OCI-LY1 (cell line): ENCODE measurements at regions not wholly inside any gene's neighbourhood (a gene's known extent, or its start where the extent isn't known, plus 50 kb on each side); places are given as distances from the start of the nearest gene placed in this dataset.

Experiments used
- H2AFZ ChIP-seq: fragments of 200-600 bp; sonication (generic), shearing (Covaris generic); 2 replicates; pipeline ENCODE4 v1.6.0; 2014; ENCODE audit warnings: antibody characterized with exemption, mild to moderate bottlenecking, low read length
- H3F3A ChIP-seq: fragments of 200-600 bp; sonication (generic), shearing (Covaris generic); 2 replicates; pipeline ENCODE4 v1.6.0; 2014; ENCODE audit warnings: mild to moderate bottlenecking, antibody characterized with exemption, low read length, moderate library complexity; ENCODE audit not compliant: insufficient read depth
- H3K27ac ChIP-seq: fragments of 200-600 bp; sonication (generic); 2 replicates; pipeline ENCODE4 v1.5.1; 2014; ENCODE audit warnings: low read length, mixed run types, mild to moderate bottlenecking, low read depth; ENCODE audit not compliant: poor library complexity, severe bottlenecking
- H3K27me3 ChIP-seq: fragments of 200-600 bp; sonication (generic); 2 replicates; pipeline ENCODE4 v1.6.0; 2014; ENCODE audit warnings: antibody characterized with exemption, mild to moderate bottlenecking, low read length, moderate library complexity; ENCODE audit not compliant: insufficient read depth
- H3K36me3 ChIP-seq: fragments of 200-600 bp; sonication (generic); 2 replicates; pipeline ENCODE4 v1.6.1; 2014; ENCODE audit warnings: mild to moderate bottlenecking, antibody characterized with exemption, low read length, moderate library complexity, mixed read lengths; ENCODE audit not compliant: insufficient read depth
- H3K4me1 ChIP-seq: fragments of 200-600 bp; sonication (generic); 2 replicates; pipeline ENCODE4 v1.5.1; 2014; ENCODE audit warnings: mild to moderate bottlenecking, low read length, moderate library complexity; ENCODE audit not compliant: insufficient read depth, severe bottlenecking
- H3K4me2 ChIP-seq: fragments of 200-600 bp; sonication (generic), shearing (Covaris generic); 2 replicates; pipeline ENCODE4 v1.6.1; 2014; ENCODE audit warnings: low read length
- H3K4me3 ChIP-seq: fragments of 200-600 bp; sonication (generic); 2 replicates; pipeline ENCODE4 v1.5.1; 2014; ENCODE audit warnings: low read length, low read depth, mild to moderate bottlenecking, mixed read lengths; ENCODE audit not compliant: poor library complexity, severe bottlenecking
- H3K79me2 ChIP-seq: fragments of 200-600 bp; shearing (Covaris generic); 2 replicates; pipeline ENCODE4 v1.6.1; 2016; ENCODE audit warnings: mixed run types, low read length, mixed read lengths; ENCODE audit not compliant: insufficient read depth
- H3K9ac ChIP-seq: fragments of 200-600 bp; sonication (generic), shearing (Covaris generic); 2 replicates; pipeline ENCODE4 v1.6.1; 2014; ENCODE audit warnings: mild to moderate bottlenecking, low read length, mixed read lengths
- H3K9me2 ChIP-seq: fragments of 200-600 bp; sonication (generic), shearing (Covaris generic); 2 replicates; pipeline ENCODE4 v1.6.1; 2014; ENCODE audit warnings: low read depth, mild to moderate bottlenecking, low read length, mixed read lengths
- H3K9me3 ChIP-seq: fragments of 200-600 bp; shearing (Covaris generic); 2 replicates; pipeline ENCODE4 v1.6.1; 2014; ENCODE audit warnings: low read length, mixed read lengths
- H4K20me1 ChIP-seq: fragments of 200-600 bp; sonication (generic), shearing (Covaris generic); 2 replicates; pipeline ENCODE4 v1.6.0; 2016; ENCODE audit warnings: mild to moderate bottlenecking, low read length; ENCODE audit not compliant: insufficient read depth
- EZH2 ChIP-seq: fragments of 200-600 bp; sonication (generic), shearing (Covaris generic); IDR thresholded peaks from 2 replicates; pipeline ENCODE4 v1.8.0; 2017; ENCODE audit warnings: borderline replicate concordance, mixed run types, mild to moderate bottlenecking, antibody characterized with exemption, low read length, moderate library complexity, mixed read lengths
- TF ChIP-seq, protein P1 (sequence below): fragments of 200-600 bp; sonication (generic), shearing (Covaris generic); IDR thresholded peaks from 2 replicates; pipeline ENCODE4 v1.5.1; 2017; ENCODE audit warnings: mild to moderate bottlenecking, antibody characterized with exemption, low read length, moderate library complexity, mixed read lengths

DNA sequence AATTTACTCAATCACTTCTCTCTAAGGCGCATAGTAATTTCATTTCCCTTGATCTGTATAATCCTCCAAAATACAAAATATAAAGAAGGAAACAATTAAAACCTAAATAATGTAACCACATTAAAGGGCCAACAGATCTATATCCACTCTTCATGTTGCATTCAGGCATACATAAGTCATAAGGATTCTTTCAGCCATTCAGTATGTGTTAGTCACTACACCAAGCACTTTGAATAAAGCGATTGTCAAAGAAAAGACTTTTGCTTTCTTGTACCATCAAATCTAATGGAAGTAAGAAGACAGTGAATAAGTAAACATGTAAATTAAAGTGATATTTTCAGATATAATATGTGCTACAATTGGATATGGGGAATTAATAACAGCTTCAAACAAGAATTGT is 569.2 kb upstream of the PTPRD start:
- no peak overlapping the region for H3K9ac ChIP-seq

DNA sequence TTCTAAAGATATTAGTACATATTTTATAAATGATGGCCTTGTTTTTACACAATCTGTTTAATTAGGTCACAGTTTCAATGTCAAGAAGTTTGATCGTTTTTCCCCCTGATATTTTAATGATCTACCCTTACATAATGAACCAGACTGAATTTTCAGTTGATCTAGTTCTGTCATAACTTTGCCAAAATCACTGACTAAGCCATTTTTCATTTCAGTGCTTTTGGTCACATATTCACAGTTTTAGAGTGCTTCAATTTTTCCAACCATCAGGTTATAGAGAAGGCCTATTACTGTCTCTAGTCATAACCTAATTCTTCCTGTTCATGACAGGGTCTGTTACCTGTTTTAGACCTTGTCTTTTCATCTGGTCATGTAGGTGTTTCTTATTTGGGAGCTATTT is 577.9 kb upstream of the PTPRD start:
- Histone ChIP-seq H3K27ac (no peak overlapping the region), H3K9me3 (no peaks in the 10 kb centered on the region), H4K20me1 (no peaks in the 10 kb centered on the region), H3F3A (no peaks in the 10 kb centered on the region), H3K79me2 (no peaks in the 10 kb centered on the region), H3K36me3 (no peaks in the 10 kb centered on the region), H3K9me2 (no peaks in the 10 kb centered on the region), H2AFZ (no peak overlapping the region), H3K4me3 (no peak overlapping the region), H3K27me3 (no peaks in the 10 kb centered on the region), H3K9ac (no peak overlapping the region), H3K4me1 (no peaks in the 10 kb centered on the region), H3K4me2 (no peak overlapping the region)
- TF ChIP-seq EZH2: no peak
- TF ChIP-seq, protein P1, sequence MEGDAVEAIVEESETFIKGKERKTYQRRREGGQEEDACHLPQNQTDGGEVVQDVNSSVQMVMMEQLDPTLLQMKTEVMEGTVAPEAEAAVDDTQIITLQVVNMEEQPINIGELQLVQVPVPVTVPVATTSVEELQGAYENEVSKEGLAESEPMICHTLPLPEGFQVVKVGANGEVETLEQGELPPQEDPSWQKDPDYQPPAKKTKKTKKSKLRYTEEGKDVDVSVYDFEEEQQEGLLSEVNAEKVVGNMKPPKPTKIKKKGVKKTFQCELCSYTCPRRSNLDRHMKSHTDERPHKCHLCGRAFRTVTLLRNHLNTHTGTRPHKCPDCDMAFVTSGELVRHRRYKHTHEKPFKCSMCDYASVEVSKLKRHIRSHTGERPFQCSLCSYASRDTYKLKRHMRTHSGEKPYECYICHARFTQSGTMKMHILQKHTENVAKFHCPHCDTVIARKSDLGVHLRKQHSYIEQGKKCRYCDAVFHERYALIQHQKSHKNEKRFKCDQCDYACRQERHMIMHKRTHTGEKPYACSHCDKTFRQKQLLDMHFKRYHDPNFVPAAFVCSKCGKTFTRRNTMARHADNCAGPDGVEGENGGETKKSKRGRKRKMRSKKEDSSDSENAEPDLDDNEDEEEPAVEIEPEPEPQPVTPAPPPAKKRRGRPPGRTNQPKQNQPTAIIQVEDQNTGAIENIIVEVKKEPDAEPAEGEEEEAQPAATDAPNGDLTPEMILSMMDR: no peak

More for the DNA sequence above, 569.2 kb upstream of the PTPRD start:
- Histone ChIP-seq H3K27me3 (no peaks in the 10 kb centered on the region), H3K4me1 (no peaks in the 10 kb centered on the region), H3K79me2 (no peaks in the 10 kb centered on the region), H3F3A (no peaks in the 10 kb centered on the region), H3K4me3 (no peak overlapping the region), H3K27ac (no peak overlapping the region), H3K36me3 (no peaks in the 10 kb centered on the region), H4K20me1 (no peaks in the 10 kb centered on the region), H2AFZ (no peak overlapping the region), H3K9me3 (no peaks in the 10 kb centered on the region), H3K4me2 (no peak overlapping the region), H3K9me2 (no peaks in the 10 kb centered on the region)
- TF ChIP-seq, protein P1: no peak
- TF ChIP-seq EZH2: no peak

DNA sequence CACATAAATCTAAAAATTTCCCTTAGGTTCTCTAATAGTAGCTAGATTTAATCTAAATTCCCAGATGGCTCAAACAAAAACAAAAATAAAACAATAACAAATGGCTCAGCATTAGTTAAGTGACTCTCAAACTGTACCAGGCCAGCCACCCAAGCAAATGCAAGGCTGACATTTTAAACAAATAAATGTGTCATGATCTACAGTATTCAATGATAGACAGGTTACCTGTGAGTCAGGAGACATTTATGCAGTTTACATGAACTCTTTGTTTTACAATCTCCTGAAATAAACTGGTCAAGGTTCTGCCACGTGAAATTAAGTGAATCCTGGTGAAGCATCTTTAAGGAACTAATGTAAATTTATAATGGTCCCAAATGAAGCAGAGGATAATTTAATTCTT is 580.2 kb upstream of the PTPRD start:
- Histone ChIP-seq H3K4me2 (no peak overlapping the region), H3K27me3 (no peaks in the 10 kb centered on the region), H4K20me1 (no peaks in the 10 kb centered on the region), H3K36me3 (no peaks in the 10 kb centered on the region), H3K9me2 (no peaks in the 10 kb centered on the region), H2AFZ (no peak overlapping the region), H3K4me1 (no peaks in the 10 kb centered on the region), H3F3A (no peaks in the 10 kb centered on the region), H3K27ac (no peak overlapping the region), H3K4me3 (no peak overlapping the region), H3K9ac (no peak overlapping the region), H3K79me2 (no peaks in the 10 kb centered on the region), H3K9me3 (no peaks in the 10 kb centered on the region)
- TF ChIP-seq, protein P1: no peak
- no peak for TF ChIP-seq EZH2
